ENCODE measurements at regions not wholly inside any gene's neighbourhood (a gene's known extent, or its start where the extent isn't known, plus 50 kb on each side); places are given as distances from the start of the nearest gene placed in this dataset.
"Not testable (repeated sequence)": the region's sequence is repeated elsewhere in the genome, so short reads cannot be mapped to it uniquely, and the experiment has no call there.

DNA sequence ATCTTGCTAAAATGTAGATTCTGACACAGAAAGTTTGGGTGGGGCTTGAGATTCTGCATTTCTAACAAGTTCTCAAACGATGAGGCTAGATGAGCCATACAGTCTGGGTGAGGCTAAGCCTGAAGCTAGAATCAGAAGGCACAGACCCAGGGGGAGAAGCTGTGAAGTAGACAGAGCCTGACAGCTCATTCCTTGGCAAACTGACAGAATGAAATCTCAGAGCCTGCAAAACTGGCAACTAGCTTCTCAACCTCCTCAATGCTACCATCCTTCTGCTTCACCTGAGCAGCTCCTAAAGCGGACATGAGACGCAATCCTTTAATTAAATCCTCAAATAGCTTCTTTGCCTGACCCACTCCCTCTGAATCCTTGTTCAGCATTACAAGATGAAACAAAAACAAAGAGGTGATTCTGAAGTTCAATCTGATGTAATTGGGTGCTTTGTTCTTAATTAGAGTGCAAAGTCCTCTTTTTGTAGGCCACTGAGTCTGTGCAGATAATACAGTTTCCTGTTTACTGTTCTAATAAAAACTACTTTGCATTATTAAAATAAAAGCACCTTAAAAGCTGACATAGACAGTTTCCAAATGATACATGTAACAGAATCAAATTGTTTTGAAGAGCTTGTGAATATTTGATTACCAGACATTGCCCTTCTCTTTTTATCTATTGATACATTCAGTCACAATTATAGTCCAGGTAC is 71.0 kb upstream of the BMP2K start:
- Histone ChIP-seq H3K27me3 (ENCODE audit: low read depth) (no peaks in the 10 kb centered on the region), H3K4me3 (no peak overlapping the region), H3K36me3 (replicated peaks) (no peaks in the 10 kb centered on the region), H3K9me3 (0 out of 2 replicates have a peak, but pooled peaks cover 3% of the 10 kb centered on the region), H3K4me1 (no peaks in the 10 kb centered on the region)
- no peak for DNase-seq (ENCODE audit: low spot score in 2 of 2)
- in situ Hi-C loops (cut with MboI; ENCODE audit: low sequenced_read_pairs) = no loop called here

- Histone ChIP-seq H3K36me3 (replicated peaks) (no peaks in the 10 kb centered on the region), H3K4me1 (no peaks in the 10 kb centered on the region), H3K4me3 (no peak overlapping the region), H3K27me3 (ENCODE audit: low read depth) (no peaks in the 10 kb centered on the region), H3K9me3 (0 out of 2 replicates have a peak, but pooled peaks cover 3% of the 10 kb centered on the region)
- DNase-seq (ENCODE audit: low spot score in 2 of 2) = no peak
- in situ Hi-C loops (cut with MboI; ENCODE audit: low sequenced_read_pairs) = no loop called here
Observed at GRCh38 chr4:78706302-78706701, 69.8 kb upstream of the BMP2K start.

DNA sequence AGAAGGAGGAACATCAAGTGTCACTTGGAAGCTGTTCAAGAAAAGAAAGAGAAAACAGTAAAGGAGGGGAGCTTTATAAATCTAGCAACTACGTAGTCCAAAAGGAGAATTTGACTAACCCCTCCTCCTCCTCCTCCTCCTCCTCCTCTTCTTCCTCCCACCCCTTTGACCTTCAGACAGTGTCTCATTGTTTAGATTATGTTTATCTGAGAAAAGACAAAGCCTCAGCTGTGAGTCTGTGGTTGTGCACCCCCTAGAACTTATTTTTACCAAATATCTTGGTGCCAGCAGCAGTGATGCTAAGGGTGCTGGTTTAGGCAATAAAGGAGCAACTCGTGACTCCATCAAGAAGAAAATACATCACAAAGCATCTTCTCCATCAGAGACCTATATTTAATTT is 68.9 kb upstream of the BMP2K start:
- no peaks in the 10 kb centered on the region for H3K27me3 ChIP-seq (ENCODE audit: low read depth)
- in situ Hi-C loops (cut with MboI; ENCODE audit: low sequenced_read_pairs) = no loop called here
- no peaks in the 10 kb centered on the region for H3K4me1 ChIP-seq
- no peaks in the 10 kb centered on the region for H3K36me3 ChIP-seq (replicated peaks)
- H3K9me3 ChIP-seq = 0 out of 2 replicates have a peak, but pooled peaks cover 3% of the 10 kb centered on the region
- no peak for DNase-seq (ENCODE audit: low spot score in 2 of 2)
- H3K4me3 ChIP-seq = no peak overlapping the region

- in situ Hi-C loops (cut with MboI; ENCODE audit: low sequenced_read_pairs) = no loop called here
- no peaks in the 10 kb centered on the region for H3K4me1 ChIP-seq
- 0 out of 2 replicates have a peak, but pooled peaks cover 1% of the 10 kb centered on the region for H3K9me3 ChIP-seq
- H3K27me3 ChIP-seq (ENCODE audit: low read depth) = no peaks in the 10 kb centered on the region
- no peak overlapping the region for H3K4me3 ChIP-seq
- no peaks in the 10 kb centered on the region for H3K36me3 ChIP-seq (replicated peaks)
- no peak for DNase-seq (ENCODE audit: low spot score in 2 of 2)
Observed at GRCh38 chr4:78707793-78708192, 68.4 kb upstream of the BMP2K start.

DNA sequence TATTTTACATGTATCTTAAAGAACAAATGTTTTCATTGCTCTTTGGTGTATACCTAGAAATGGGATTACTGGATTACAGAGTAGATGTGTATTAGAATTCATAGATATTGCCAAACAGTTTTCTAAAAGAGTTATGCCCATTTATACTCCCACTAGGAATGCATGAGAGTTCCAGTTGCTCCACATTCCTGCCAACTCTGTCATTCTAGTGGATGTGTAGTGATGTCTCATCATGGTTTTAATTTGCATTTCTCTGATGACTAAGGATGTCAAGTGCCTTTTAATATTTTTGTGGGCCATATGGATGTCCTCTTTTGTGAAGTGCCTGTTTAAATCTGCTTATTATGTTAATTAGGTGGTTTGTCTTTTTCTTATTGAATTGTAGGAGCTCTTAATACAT is 65.6 kb upstream of the BMP2K start:
- in situ Hi-C loops (cut with MboI; ENCODE audit: low sequenced_read_pairs) = no loop called here

GRCh38 chr4:78711676-78712075 is 64.5 kb upstream of the BMP2K start:
- Histone ChIP-seq H3K4me3 (no peak overlapping the region), H3K9me3 (no peaks in the 10 kb centered on the region), H3K27me3 (ENCODE audit: low read depth) (no peaks in the 10 kb centered on the region), H3K4me1 (no peaks in the 10 kb centered on the region), H3K36me3 (replicated peaks) (no peaks in the 10 kb centered on the region)
- no peak for DNase-seq (ENCODE audit: low spot score in 2 of 2)
- in situ Hi-C loops (cut with MboI; ENCODE audit: low sequenced_read_pairs) = no loop called here

More for the DNA sequence above, 65.6 kb upstream of the BMP2K start:
- no peak overlapping the region for H3K4me3 ChIP-seq
- DNase-seq (ENCODE audit: low spot score in 2 of 2) = no peak
- no peaks in the 10 kb centered on the region for H3K4me1 ChIP-seq
- H3K9me3 ChIP-seq = no peaks in the 10 kb centered on the region
- H3K27me3 ChIP-seq (ENCODE audit: low read depth) = no peaks in the 10 kb centered on the region
- H3K36me3 ChIP-seq (replicated peaks) = no peaks in the 10 kb centered on the region

DNA sequence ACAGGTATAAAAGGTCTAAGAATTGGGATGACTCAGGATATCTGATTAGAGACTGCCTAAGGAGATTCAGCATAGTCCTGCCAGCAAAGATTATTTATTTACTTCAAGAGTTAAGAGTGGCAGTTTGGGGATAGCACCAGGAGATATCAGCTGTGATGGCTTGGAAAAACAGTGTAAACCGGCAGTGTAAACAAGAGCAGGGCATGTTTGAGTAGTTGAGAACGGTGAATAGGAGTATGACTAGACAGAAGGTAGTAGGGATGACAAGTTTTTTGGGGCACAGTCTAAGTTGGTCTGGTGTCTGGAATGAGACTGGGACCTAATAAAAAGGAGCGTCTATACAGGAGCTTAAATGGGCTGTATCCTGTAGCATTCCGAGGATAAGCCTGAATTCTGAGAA is 61.6 kb upstream of the BMP2K start:
- H3K36me3 ChIP-seq (replicated peaks); H3K9me3 ChIP-seq; in situ Hi-C loops (cut with MboI; ENCODE audit: low sequenced_read_pairs); DNase-seq (ENCODE audit: low spot score in 2 of 2); H3K27me3 ChIP-seq (ENCODE audit: low read depth); H3K4me1 ChIP-seq; H3K4me3 ChIP-seq: not testable (repeated sequence)

- H3K9me3 ChIP-seq; H3K4me3 ChIP-seq; DNase-seq (ENCODE audit: low spot score in 2 of 2); in situ Hi-C loops (cut with MboI; ENCODE audit: low sequenced_read_pairs); H3K4me1 ChIP-seq; H3K36me3 ChIP-seq (replicated peaks); H3K27me3 ChIP-seq (ENCODE audit: low read depth): not testable (repeated sequence)
Observed at GRCh38 chr4:78715372-78715771, 60.8 kb upstream of the BMP2K start.

GRCh38 chr4:78717712-78718111 is 58.4 kb upstream of the BMP2K start:
- H3K27me3 ChIP-seq (ENCODE audit: low read depth); H3K36me3 ChIP-seq (replicated peaks); DNase-seq (ENCODE audit: low spot score in 2 of 2); H3K9me3 ChIP-seq; H3K4me3 ChIP-seq; in situ Hi-C loops (cut with MboI; ENCODE audit: low sequenced_read_pairs): not testable (repeated sequence)
- peaks cover 24% of the 10 kb centered on the region for H3K4me1 ChIP-seq

- no peak overlapping the region for H3K4me3 ChIP-seq
- peak; percentile 61 to 93 for DNase-seq (ENCODE audit: low spot score in 2 of 2)
- in situ Hi-C loops (cut with MboI; ENCODE audit: low sequenced_read_pairs) = no loop called here
Observed at GRCh38 chr4:78720204-78720603, 55.9 kb upstream of the BMP2K start.

DNA sequence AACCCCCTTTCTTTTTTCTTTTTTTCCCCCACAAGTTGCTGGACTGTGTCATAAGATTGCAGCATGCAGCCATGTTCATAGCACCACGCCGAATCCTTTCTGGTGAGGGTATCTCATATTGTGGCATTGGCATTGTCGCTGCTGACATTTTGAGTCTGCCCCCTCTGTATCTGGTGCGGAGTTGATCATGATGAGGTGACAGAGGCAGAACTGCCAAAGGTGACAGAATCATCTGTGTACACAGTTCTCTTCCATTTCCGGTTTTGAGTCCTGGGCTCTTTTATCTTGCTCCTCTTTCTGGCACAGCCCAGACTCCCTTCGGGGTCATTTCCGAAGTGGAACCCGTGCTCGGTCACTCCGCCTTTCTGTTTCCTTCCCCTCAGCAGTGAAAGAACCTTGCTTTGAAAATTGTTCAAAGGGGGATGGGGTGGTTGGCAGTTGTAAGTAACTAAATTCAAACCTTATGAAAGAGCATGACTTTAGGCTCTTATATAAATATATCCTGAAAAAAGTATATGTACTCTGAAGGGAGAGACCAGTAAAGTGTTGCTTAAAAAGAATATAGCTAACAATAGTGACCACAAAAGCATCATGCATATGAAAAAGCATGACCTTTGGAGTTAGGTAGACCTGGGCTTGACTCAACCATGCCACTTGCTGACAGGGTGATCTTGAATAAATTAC is 55.0 kb upstream of the BMP2K start:
- H3K36me3 ChIP-seq (replicated peaks) = no peaks in the 10 kb centered on the region
- peak; percentile 50 to 65 for DNase-seq (ENCODE audit: low spot score in 2 of 2)
- H3K9me3 ChIP-seq = no peaks in the 10 kb centered on the region
- no peaks in the 10 kb centered on the region for H3K27me3 ChIP-seq (ENCODE audit: low read depth)
- in situ Hi-C loops (cut with MboI; ENCODE audit: low sequenced_read_pairs) = no loop called here
- H3K4me1 ChIP-seq = peaks cover 30% of the 10 kb centered on the region
- no peak overlapping the region for H3K4me3 ChIP-seq

More at GRCh38 chr4:78720204-78720603, 55.9 kb upstream of the BMP2K start:
- no peaks in the 10 kb centered on the region for H3K9me3 ChIP-seq
- H3K27me3 ChIP-seq (ENCODE audit: low read depth) = no peaks in the 10 kb centered on the region
- H3K4me1 ChIP-seq = peaks cover 30% of the 10 kb centered on the region
- no peaks in the 10 kb centered on the region for H3K36me3 ChIP-seq (replicated peaks)

- H3K36me3 ChIP-seq (replicated peaks) = no peaks in the 10 kb centered on the region
- H3K4me3 ChIP-seq = no peak overlapping the region
- H3K4me1 ChIP-seq = peaks cover 30% of the 10 kb centered on the region
- H3K27me3 ChIP-seq (ENCODE audit: low read depth) = no peaks in the 10 kb centered on the region
- DNase-seq (ENCODE audit: low spot score in 2 of 2) = peak; percentile 77 to 95
- in situ Hi-C loops (cut with MboI; ENCODE audit: low sequenced_read_pairs) = no loop called here
- no peaks in the 10 kb centered on the region for H3K9me3 ChIP-seq
Observed at GRCh38 chr4:78721747-78722146, 54.4 kb upstream of the BMP2K start.

DNA sequence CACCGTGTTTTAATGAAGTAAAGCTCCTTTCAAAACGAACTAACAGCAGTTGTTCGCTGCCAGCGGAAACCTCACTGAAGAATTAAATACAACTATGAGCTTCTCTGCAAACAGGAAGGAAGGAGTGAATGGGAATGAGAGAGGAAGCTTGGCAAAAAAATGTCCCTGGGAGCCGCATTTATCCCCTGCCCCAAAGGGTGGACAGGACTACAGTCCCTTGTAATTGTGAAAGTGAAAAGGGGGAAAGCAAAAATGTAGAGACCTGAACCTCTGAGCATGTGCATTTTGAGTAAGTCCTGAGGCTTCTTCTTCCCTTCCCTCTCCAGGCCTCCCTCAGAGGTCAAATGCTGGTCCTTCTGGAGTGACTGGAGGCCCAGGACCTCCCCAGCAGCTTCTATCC is 53.8 kb upstream of the BMP2K start:
- peaks cover 30% of the 10 kb centered on the region for H3K4me1 ChIP-seq
- H3K36me3 ChIP-seq (replicated peaks) = no peaks in the 10 kb centered on the region
- no peak for DNase-seq (ENCODE audit: low spot score in 2 of 2)
- H3K27me3 ChIP-seq (ENCODE audit: low read depth) = no peaks in the 10 kb centered on the region
- H3K4me3 ChIP-seq = no peak overlapping the region
- no peaks in the 10 kb centered on the region for H3K9me3 ChIP-seq
- in situ Hi-C loops (cut with MboI; ENCODE audit: low sequenced_read_pairs) = no loop called here

DNA sequence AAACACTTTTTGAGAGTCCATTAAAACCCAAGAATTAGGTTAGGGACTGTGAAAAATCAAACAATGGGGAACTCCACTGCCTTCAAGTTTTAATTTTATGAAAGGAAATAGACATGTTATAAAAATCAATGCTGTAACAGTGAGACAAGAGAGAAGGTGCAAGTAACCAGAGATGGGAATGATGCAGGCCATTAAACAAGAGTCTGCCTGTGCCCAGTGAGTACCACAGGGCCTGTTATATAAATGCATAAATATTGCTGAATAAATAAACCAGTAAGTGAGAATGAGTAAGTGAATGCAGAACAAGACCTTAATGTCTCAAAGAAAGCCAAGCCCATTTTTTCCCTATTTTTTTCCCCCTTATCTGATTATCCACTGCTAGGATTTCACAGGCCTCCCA is 53.3 kb upstream of the BMP2K start:
- in situ Hi-C loops (cut with MboI; ENCODE audit: low sequenced_read_pairs) = no loop called here
- Histone ChIP-seq H3K9me3 (no peaks in the 10 kb centered on the region), H3K36me3 (replicated peaks) (no peaks in the 10 kb centered on the region), H3K4me3 (no peak overlapping the region), H3K4me1 (peaks cover 30% of the 10 kb centered on the region), H3K27me3 (ENCODE audit: low read depth) (no peaks in the 10 kb centered on the region)
- DNase-seq (ENCODE audit: low spot score in 2 of 2) = no peak
